OCI-LY7 (cell line): ENCODE measurements at regions not wholly inside any gene's neighbourhood (a gene's known extent, or its start where the extent isn't known, plus 50 kb on each side); places are given as distances from the start of the nearest gene placed in this dataset.

ENCODE experiments used
- BruUV-seq: library from RNA; stranded (reverse); fragments of 400-500 nt; replicated peaks from 2 replicates; lab custom pipeline; 2021; lab: Mats Ljungman, UMichigan
- CTCF ChIA-PET: fragments of 300-600 bp; sonication (Branson Sonifier 250); formaldehyde crosslinking; loops from one replicate; lab custom pipeline; 2022; ENCODE audit warnings: antibody characterized with exemption; ENCODE audit not compliant: unreplicated experiment; lab: Charles Lee
- POLR2A ChIA-PET: fragments of 300-600 bp; sonication (Branson Sonifier 250); formaldehyde crosslinking; loops from one replicate; lab custom pipeline; 2022; ENCODE audit warnings: antibody characterized with exemption; lab: Charles Lee
- DNase-seq: peaks from one replicate; pipeline ENCODE4 v3.0.0-alpha.2; 2015; ENCODE audit warnings: low spot score
- H2AFZ ChIP-seq: fragments of 200-600 bp; sonication (generic), shearing (Covaris generic); 2 replicates; pipeline ENCODE4 v1.6.1; 2014; ENCODE audit warnings: mild to moderate bottlenecking, antibody characterized with exemption, low read length, moderate library complexity
- H3K27ac ChIP-seq: fragments of 200-600 bp; sonication (generic); 2 replicates; pipeline ENCODE4 v1.5.1; 2014; ENCODE audit warnings: mixed run types, low read depth, mild to moderate bottlenecking, moderate library complexity, low read length, inconsistent platforms; ENCODE audit not compliant: poor library complexity, severe bottlenecking
- H3K36me3 ChIP-seq: fragments of 200-600 bp; sonication (generic); 2 replicates; pipeline ENCODE4 v1.6.1; 2014; ENCODE audit warnings: mild to moderate bottlenecking, antibody characterized with exemption, low read length, moderate library complexity, mixed read lengths; ENCODE audit not compliant: insufficient read depth
- H3K4me1 ChIP-seq: fragments of 200-600 bp; sonication (generic); 2 replicates; pipeline ENCODE4 v1.5.1; 2014; ENCODE audit warnings: mild to moderate bottlenecking, low read length; ENCODE audit not compliant: insufficient read depth, poor library complexity, severe bottlenecking
- H3K4me2 ChIP-seq: fragments of 200-600 bp; sonication (generic); 2 replicates; pipeline ENCODE4 v1.6.1; 2014; ENCODE audit warnings: mild to moderate bottlenecking, low read length
- H3K4me3 ChIP-seq: fragments of 200-600 bp; sonication (generic); 2 replicates; pipeline ENCODE4 v1.5.1; 2014; ENCODE audit warnings: mild to moderate bottlenecking, low read depth, low read length; ENCODE audit not compliant: poor library complexity, severe bottlenecking
- H3K79me2 ChIP-seq: fragments of 200-600 bp; sonication (generic); 2 replicates; pipeline ENCODE4 v1.6.1; 2016; ENCODE audit warnings: low read depth, mild to moderate bottlenecking, low read length, moderate library complexity, mixed read lengths; ENCODE audit not compliant: insufficient read depth
- H3K9me2 ChIP-seq: fragments of 200-600 bp; sonication (generic); 2 replicates; pipeline ENCODE4 v1.6.1; 2016; ENCODE audit warnings: mild to moderate bottlenecking, low read length, mixed read lengths; ENCODE audit not compliant: insufficient read depth
- H3K9me3 ChIP-seq: fragments of 200-600 bp; sonication (generic); 2 replicates; pipeline ENCODE4 v1.6.1; 2014; ENCODE audit warnings: mild to moderate bottlenecking, mixed run types, low read length, mixed read lengths
- H4K20me1 ChIP-seq: fragments of 200-600 bp; sonication (generic); 2 replicates; pipeline ENCODE4 v1.6.1; 2014; ENCODE audit warnings: mild to moderate bottlenecking, antibody characterized with exemption, low read length, moderate library complexity, mixed read lengths; ENCODE audit not compliant: insufficient read depth
- EZH2phosphoT487 ChIP-seq: fragments of 200-600 bp; sonication (generic); IDR thresholded peaks from 2 replicates; pipeline ENCODE4 v1.6.1; 2018; ENCODE audit warnings: low read depth, borderline replicate concordance, mild to moderate bottlenecking, mixed run types, antibody characterized with exemption, low read length, moderate library complexity, mixed read lengths
- intact Hi-C: fragments of 100-400 bp; cut with micrococcal nuclease; formaldehyde crosslinking; loops from one replicate; pipeline ENCODE4 v1.10.0; 2022; ENCODE audit not compliant: unreplicated experiment
- TF ChIP-seq, protein P1 (sequence below): fragments of 200-600 bp; sonication (generic); conservative IDR thresholded peaks from 2 replicates; pipeline ENCODE4 v1.5.1; 2014; ENCODE audit warnings: mild to moderate bottlenecking, antibody characterized with exemption, low read length, moderate library complexity, mixed read lengths

DNA sequence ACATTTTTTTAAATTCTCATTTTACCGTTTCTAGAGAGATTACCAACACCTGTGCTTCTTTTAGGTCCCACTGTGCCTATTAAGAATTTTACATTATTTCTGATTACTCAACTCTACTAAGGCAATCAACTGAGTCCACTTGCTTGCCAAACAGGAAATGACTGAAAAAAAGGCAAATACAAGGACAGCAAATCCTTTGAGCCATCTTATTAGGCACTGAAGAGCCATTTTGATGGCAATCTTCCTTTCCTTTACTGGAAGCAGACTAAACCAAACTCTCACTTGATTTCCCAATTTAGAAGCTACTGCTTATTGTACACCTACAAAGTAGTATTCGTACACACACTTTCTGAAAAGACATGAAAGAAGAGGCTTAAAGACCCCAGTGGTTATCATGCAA lies 121.4 kb upstream of the COL3A1 start:
- POLR2A ChIA-PET: no interaction called here
- TF ChIP-seq, protein P1, sequence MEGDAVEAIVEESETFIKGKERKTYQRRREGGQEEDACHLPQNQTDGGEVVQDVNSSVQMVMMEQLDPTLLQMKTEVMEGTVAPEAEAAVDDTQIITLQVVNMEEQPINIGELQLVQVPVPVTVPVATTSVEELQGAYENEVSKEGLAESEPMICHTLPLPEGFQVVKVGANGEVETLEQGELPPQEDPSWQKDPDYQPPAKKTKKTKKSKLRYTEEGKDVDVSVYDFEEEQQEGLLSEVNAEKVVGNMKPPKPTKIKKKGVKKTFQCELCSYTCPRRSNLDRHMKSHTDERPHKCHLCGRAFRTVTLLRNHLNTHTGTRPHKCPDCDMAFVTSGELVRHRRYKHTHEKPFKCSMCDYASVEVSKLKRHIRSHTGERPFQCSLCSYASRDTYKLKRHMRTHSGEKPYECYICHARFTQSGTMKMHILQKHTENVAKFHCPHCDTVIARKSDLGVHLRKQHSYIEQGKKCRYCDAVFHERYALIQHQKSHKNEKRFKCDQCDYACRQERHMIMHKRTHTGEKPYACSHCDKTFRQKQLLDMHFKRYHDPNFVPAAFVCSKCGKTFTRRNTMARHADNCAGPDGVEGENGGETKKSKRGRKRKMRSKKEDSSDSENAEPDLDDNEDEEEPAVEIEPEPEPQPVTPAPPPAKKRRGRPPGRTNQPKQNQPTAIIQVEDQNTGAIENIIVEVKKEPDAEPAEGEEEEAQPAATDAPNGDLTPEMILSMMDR: no peak
- TF ChIP-seq EZH2phosphoT487: no peak
- no TSS peak for BruUV-seq

DNA sequence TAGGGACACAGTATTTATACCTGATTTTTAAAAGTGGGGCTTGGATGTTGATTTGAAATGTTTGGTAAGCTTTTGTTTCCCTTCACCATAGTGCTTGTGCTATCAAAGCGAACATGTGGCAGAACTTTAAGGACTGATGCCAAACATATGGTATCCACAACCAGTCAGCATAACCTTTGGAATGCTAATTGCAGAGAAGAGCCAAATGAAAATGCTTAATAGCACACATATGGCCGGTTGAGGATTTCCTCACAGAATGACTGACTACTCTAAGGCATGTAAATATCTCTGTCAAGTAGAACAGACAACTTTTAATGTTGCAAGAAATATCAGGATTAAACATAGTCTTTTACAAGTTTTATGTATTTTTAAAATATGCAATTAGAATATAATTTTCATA lies 120.9 kb upstream of the COL3A1 start:
- no peak for DNase-seq
- no TSS peak for BruUV-seq
- Histone ChIP-seq H3K79me2 (no peaks in the 10 kb centered on the region), H3K4me3 (no peak overlapping the region), H3K4me1 (no peaks in the 10 kb centered on the region), H4K20me1 (no peaks in the 10 kb centered on the region), H3K4me2 (no peak overlapping the region), H2AFZ (no peak overlapping the region), H3K27ac (no peak overlapping the region), H3K9me2 (no peaks in the 10 kb centered on the region), H3K9me3 (no peaks in the 10 kb centered on the region), H3K36me3 (no peaks in the 10 kb centered on the region)
- intact Hi-C loops: no loop called here
- no peak for TF ChIP-seq EZH2phosphoT487
- TF ChIP-seq, protein P1: no peak
- ChIA-PET CTCF (no interaction called here), POLR2A (no interaction called here)

More for the DNA sequence above, 121.4 kb upstream of the COL3A1 start:
- Histone ChIP-seq H3K27ac (no peak overlapping the region), H3K36me3 (no peaks in the 10 kb centered on the region), H3K4me1 (no peaks in the 10 kb centered on the region), H3K79me2 (no peaks in the 10 kb centered on the region), H4K20me1 (no peaks in the 10 kb centered on the region), H2AFZ (no peak overlapping the region), H3K4me3 (no peak overlapping the region), H3K4me2 (no peak overlapping the region), H3K9me3 (no peaks in the 10 kb centered on the region), H3K9me2 (no peaks in the 10 kb centered on the region)
- CTCF ChIA-PET: no interaction called here
- intact Hi-C loops: no loop called here
- DNase-seq: no peak

- Histone ChIP-seq H2AFZ (no peak overlapping the region), H3K4me3 (no peak overlapping the region), H3K9me3 (no peaks in the 10 kb centered on the region), H3K36me3 (no peaks in the 10 kb centered on the region), H3K4me2 (no peak overlapping the region), H3K79me2 (no peaks in the 10 kb centered on the region), H4K20me1 (no peaks in the 10 kb centered on the region), H3K4me1 (no peaks in the 10 kb centered on the region), H3K27ac (no peak overlapping the region), H3K9me2 (no peaks in the 10 kb centered on the region)
- POLR2A ChIA-PET: no interaction called here
- CTCF ChIA-PET: no interaction called here
- DNase-seq: no peak
- BruUV-seq: no TSS peak
- TF ChIP-seq, protein P1: no peak
- no peak for TF ChIP-seq EZH2phosphoT487
- intact Hi-C loops: no loop called here
Observed at GRCh38 chr2:188865681-188866080, 108.5 kb upstream of the COL3A1 start.
